Urothelium cell line (cell line): ENCODE measurements at regions not wholly inside any gene's neighbourhood (a gene's known extent, or its start where the extent isn't known, plus 50 kb on each side); places are given as distances from the start of the nearest gene placed in this dataset.

Source experiments
- DNase-seq: peaks from one replicate; pipeline ENCODE4 v3.0.0; 2011; ENCODE audit warnings: low spot score, mixed read lengths
- FAIRE-seq: peaks from 2 replicates; lab custom pipeline; 2011; peaks lifted over from hg19 to GRCh38; lab: Jason Lieb, UNC

DNA sequence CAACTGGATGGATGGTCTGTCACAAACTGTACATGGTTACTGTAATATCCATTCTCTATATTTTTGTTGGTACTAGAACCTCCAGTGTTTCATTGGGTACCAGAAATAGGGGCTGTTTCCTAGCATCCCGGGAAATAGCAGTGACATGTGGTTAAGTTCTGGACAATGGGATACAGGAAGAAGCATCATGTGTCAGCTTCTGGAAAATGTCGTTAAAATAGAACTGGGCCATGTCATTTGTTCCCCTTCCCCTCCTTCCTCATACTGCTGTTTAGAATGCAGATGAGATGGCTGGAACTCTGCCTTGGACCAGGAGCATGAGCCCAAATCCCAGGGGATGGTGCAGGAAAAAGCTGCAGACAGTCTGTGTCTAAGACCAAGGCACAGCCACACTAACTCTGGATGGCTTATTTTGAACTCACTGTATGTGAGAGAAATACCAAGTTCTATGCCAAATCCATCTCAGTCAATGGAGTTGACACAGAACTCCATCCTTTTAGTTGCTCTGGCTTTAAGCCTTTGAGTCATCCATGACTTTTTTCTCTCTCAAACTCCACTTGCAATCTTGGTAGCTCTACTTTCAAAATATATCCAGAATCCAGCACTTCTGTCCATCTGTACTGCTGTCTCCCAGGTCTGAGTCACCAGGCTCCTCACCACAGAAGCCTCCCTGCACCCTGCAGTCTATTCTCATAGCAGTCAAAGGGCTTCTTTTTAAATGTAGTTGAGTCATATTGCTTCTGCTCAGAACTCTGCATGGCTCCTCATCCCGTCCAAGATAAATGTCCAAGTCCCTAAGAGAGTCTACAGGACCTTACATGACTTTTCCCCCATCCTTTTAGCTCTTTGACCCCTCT lies 184.2 kb downstream of the NSG2 start:
- peak; percentile 70 for DNase-seq
- FAIRE-seq: no peak

GRCh38 chr5:174231956-174232487 lies 186.5 kb downstream of the NSG2 start:
- no peak for FAIRE-seq

GRCh38 chr5:174234388-174234787 lies 188.9 kb downstream of the NSG2 start:
- FAIRE-seq: no peak
- DNase-seq: peak; percentile 23

More at GRCh38 chr5:174231956-174232487, 186.5 kb downstream of the NSG2 start:
- peak; percentile 57 for DNase-seq

DNA sequence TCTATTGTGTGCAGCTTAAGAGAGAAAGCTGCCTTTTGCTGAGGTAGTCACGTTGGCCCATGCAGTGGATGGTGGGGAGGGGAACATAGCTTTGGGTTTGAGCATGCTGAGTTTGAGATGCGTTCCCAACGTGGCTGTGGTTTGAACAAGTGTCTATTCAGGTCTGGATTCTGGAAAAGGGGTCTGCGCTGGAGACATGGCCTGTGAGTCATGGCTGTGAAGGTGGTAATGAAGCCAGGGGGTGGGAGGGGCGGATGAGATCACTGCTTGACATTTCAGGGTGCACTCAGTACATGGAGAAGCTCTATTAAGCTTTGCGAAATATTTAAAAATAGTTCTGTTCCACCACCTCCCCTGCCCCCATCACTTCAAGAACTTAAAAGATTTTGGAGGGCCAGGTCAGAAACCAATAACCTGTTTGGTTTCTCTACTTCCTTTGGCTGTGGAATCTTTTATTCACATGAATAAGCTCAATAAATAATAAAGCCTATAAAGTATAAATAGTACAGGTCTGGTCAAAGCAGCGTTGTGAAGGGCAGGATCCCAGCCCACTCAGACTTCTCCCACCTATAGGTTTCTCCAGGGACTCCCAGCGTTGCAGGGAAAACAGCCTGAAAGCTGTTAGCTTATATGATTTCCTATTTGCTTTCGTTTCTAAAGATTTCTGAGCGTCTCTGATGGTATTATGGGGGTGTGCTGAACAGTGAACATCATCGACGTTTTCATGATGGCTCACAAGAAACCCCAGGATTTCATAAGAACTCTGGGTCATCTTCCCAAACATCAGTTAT lies 189.9 kb downstream of the NSG2 start:
- FAIRE-seq: no peak
- peak; percentile 64 for DNase-seq

- DNase-seq (no peak), FAIRE-seq (no peak)
These were observed 190.6 kb downstream of the NSG2 start for GRCh38 chr5:174236070-174236469.

- no peak for DNase-seq
- FAIRE-seq: no peak
These were observed 194.2 kb downstream of the NSG2 start for GRCh38 chr5:174239718-174240117.

DNA sequence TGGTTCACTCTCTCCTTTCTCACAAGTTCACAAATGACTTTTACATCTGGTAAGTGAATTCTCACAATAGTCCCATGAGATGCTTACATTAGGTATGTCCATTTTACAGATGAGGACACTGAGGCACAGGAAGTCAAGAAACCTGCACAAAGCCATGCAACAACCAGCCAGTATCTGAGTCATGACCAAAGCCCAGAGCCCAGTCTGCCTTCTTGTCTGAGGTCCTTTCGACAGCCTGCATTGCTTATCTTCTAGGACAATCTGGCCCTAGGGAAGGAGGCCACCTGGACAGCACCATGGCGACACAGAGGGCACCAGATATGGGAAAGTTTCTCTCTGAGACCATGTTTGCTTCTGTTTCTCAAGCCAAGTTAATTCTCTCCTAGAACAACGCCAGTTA lies 197.1 kb downstream of the NSG2 start:
- DNase-seq: no peak
- FAIRE-seq: no peak

- FAIRE-seq (no peak), DNase-seq (no peak)
These were observed 198.4 kb downstream of the NSG2 start for GRCh38 chr5:174243904-174244303.

GRCh38 chr5:174245516-174246075 lies 200.1 kb downstream of the NSG2 start:
- no peak for FAIRE-seq

DNA sequence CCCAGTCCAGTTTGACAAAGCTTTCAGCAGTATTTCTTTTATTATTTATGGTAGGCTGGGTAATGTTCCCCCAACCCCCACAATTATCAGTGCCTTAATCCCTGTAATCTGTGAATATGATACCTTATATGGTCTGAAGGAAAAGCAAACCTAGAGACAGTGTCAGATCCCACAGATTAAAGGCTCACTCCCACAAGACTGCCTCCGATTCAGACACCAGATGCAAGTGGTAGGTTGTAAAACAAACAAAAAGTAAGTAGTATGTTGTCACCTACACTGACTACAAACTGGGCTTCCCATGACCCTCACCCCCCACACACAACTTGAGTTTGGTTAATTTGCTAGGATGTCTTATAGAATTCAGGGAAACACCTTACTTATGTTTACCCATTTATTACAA lies 201.2 kb downstream of the NSG2 start:
- no peak for FAIRE-seq
- no peak for DNase-seq

More at GRCh38 chr5:174245516-174246075, 200.1 kb downstream of the NSG2 start:
- DNase-seq: no peak

GRCh38 chr5:174247301-174247700 lies 201.8 kb downstream of the NSG2 start:
- FAIRE-seq: no peak
- DNase-seq: no peak

DNA sequence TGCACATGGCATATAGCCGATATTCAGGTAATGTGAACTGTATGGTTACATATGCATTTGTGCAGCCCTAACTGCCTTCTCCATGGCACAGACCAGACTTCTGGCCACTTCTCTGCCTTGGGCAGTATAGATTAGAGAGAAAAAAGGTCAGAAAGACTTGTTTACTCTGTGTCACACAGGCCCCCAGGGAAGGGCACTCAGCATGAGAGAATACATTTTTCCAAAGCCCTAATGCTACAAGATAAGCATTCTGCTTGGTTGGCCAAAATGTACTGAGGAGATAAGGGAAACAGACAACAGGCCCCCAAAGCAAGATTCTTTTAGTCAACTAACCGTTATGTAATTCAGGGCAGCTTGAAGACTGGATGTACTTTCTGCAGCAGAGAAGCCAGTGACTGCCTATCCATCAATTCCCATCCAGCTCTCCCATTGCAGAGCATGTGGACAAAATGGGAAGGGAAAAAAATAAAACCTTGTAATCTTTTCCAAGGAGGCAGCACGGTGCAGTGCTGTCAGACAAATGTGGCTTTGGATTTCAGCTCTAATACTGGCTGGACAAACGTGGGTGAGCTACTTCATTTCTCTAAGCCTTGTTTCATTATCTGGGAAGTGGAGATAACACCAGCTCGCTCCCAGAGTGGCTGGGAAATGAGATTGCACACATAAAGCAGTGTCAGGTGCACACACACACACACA lies 205.9 kb downstream of the NSG2 start:
- FAIRE-seq: no peak
- no peak for DNase-seq

- no peak for DNase-seq
- no peak for FAIRE-seq
These were observed 206.6 kb downstream of the NSG2 start for GRCh38 chr5:174252121-174252520.

DNA sequence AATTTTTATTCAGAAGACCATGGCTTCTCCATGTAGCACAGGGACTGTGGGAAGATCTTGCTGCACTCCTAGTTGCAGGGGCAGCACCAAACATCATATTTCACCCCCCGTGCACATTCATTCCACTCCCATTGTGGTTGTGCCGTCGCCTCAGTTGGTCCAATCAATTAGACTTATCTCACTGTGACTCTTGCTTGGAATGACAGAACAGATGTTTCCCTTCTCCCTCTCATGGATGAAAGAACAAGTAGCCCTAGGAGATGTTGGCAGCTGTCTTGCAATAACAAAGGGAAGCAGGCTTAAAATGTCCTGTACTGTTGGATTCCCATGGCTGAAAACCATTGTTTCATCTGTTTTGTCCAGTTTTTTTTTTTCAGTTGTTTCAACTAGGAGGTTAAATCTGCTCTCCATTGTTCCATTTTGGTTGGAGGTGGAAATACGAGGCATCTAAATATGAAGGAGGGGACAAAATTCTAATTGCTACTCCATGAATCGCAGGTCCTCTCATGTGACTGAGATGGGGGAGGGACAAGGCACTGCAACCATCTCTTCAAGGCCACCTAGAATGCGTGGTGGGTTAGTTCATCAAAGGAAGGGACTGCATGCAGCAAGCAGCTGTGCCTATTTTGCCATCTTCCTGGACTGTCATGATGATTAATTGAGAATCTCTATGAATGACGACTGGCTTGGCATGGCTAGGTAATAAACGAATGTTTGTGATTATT lies 214.4 kb downstream of the NSG2 start:
- no peak for FAIRE-seq
- DNase-seq: no peak

- DNase-seq (no peak), FAIRE-seq (no peak)
These were observed 225.8 kb downstream of the NSG2 start for GRCh38 chr5:174271316-174271715.

DNA sequence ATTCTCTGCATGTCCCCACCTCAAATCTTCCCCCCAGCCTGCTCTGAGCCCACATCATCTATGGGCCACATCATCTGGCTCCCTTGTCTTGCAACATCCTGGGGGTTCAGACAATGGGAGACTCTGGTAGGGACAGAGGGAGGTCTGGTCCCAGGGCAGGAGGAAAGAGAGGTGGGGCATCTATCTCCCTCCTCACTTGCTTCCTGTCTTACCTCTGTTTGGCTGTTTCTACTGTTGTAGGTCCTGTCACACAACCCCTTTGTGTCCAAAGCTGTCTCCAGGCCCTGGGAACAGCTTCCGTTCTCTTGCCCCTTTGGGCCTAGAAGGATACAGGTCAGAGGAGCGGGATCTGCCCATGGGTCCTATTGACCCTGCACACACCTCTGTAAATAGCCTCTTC lies 227.2 kb downstream of the NSG2 start:
- FAIRE-seq (no peak), DNase-seq (no peak)

DNA sequence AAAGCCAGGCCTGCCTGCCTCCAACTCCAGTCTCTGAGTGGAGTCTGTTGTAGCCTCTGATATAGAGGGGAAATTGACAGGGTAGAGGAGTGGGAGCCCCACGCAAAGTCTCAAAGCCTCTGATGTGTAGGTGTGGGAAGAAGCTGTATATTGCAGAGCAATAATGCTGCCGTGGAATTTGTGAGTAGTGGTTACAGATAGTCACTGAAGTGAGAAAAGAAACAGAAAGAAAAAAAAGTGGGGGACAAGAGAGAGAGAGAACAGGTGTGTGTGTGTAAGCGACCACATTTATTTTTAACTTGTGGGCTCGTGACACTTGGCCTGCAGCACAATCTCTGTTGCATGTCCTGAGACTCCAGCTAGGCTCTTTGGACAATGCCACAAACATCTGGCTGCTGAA lies 227.8 kb downstream of the NSG2 start:
- DNase-seq: no peak
- FAIRE-seq: no peak

GRCh38 chr5:174275959-174276358 lies 230.5 kb downstream of the NSG2 start:
- no peak for DNase-seq
- FAIRE-seq: no peak

DNA sequence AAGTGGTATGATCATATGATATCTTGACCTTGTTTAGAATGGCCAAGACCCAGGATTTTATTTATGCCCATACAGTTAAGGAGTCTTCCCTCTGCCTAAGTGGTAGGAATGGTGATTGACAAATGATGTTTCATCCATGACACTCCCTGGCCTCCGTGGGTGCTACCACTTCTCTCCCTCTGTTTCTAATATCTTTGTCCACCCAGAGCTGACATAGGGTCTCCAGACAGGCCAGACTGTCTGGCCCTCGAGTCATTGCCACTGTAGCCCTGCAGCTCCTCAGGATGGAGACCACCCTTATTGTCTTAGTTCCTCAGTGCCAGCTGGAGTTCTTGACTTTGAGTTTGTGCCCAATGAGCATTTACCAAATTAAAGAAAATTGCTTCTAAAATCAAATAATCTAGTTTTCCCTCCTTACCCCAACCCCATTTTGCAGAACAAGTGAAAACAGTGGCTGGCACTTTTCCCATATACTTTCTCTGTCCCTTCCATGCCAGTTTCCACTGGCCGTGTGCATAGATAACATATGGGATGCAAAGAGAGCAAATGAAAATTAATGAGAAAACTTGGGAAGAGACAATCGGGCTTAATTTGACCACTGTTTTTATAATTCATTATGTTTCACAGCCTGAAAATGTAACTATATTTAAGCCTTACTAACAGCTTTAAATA lies 235.7 kb downstream of the NSG2 start:
- FAIRE-seq (no peak), DNase-seq (no peak)

DNA sequence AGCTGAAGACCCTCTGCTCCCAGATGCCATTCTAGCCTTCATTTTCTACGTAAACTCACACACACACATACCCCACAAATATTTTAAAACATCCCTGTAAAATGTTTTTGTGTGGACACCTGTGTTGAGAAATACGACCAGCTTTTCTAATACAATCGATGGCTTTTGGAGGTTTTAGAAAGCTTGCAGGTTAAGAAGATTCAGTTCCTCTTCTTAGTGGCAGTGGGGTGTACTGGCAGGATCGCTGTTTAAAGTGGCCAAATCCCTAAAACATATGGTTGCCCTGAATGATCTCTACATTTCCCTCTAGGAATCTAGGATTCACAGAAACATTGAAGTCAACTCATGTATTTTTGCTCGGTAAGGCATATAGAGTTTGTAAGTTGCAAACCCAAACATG lies 236.3 kb downstream of the NSG2 start:
- DNase-seq (no peak), FAIRE-seq (no peak)
